SK-N-MC (cell line): ENCODE measurements at regions not wholly inside any gene's neighbourhood (a gene's known extent, or its start where the extent isn't known, plus 50 kb on each side); places are given as distances from the start of the nearest gene placed in this dataset.

Experiments
- DNase-seq: peaks from one replicate; pipeline ENCODE4 v3.0.0-alpha.2; 2011; ENCODE audit warnings: low read depth, low spot score
- H3K27ac ChIP-seq: fragments of 200-600 bp; sonication (generic); 2 replicates; pipeline ENCODE4 v1.5.1; 2016; ENCODE audit warnings: mixed run types
- H3K36me3 ChIP-seq: fragments of 200-600 bp; sonication (generic); 2 replicates; pipeline ENCODE4 v1.6.1; 2017; ENCODE audit warnings: antibody characterized with exemption, low read length, mixed read lengths; ENCODE audit not compliant: insufficient read depth
- H3K4me3 ChIP-seq: fragments of 200-600 bp; sonication (generic); 2 replicates; pipeline ENCODE4 v1.5.1; 2016
- H3K9ac ChIP-seq: fragments of 200-600 bp; sonication (generic); 2 replicates; pipeline ENCODE4 v1.8.0; 2017; ENCODE audit warnings: mixed run types, mixed read lengths; ENCODE audit not compliant: insufficient read length
- H3K9me3 ChIP-seq: fragments of 200-600 bp; sonication (generic); 2 replicates; pipeline ENCODE4 v1.6.1; 2017; ENCODE audit warnings: low read depth, mild to moderate bottlenecking, antibody characterized with exemption, low read length, moderate library complexity, mixed read lengths
- EZH2 ChIP-seq: fragments of 200-600 bp; sonication (generic); IDR thresholded peaks from one replicate; pipeline ENCODE4 v1.6.1; 2017; ENCODE audit warnings: antibody characterized with exemption
- FOXP2 ChIP-seq: optimal IDR thresholded peaks from 2 replicates; pipeline ENCODE3; 2011; ENCODE audit warnings: mild to moderate bottlenecking, moderate library complexity; ENCODE audit not compliant: insufficient read depth; ENCODE audit errors: extremely low read length, control extremely low read depth
- POLR2AphosphoS5 ChIP-seq: IDR thresholded peaks from 2 replicates; pipeline ENCODE4 v1.6.1; 2012; ENCODE audit warnings: mild to moderate bottlenecking, low read depth, low read length, borderline replicate concordance

GRCh38 chr10:2303169-2303568 lies 565.8 kb upstream of the ADARB2 start:
- no peak for DNase-seq

GRCh38 chr10:2301227-2301626 lies 563.9 kb upstream of the ADARB2 start:
- H3K9me3 ChIP-seq = no peaks in the 10 kb centered on the region
- no peak overlapping the region for H3K4me3 ChIP-seq
- H3K9ac ChIP-seq = no peak overlapping the region
- no peak for TF ChIP-seq POLR2AphosphoS5
- TF ChIP-seq EZH2 = no peak
- TF ChIP-seq FOXP2 = no peak
- no peaks in the 10 kb centered on the region for H3K36me3 ChIP-seq
- H3K27ac ChIP-seq = no peak overlapping the region
- no peak for DNase-seq

More at GRCh38 chr10:2303169-2303568, 565.8 kb upstream of the ADARB2 start:
- no peak overlapping the region for H3K9ac ChIP-seq
- H3K27ac ChIP-seq = no peak overlapping the region
- H3K4me3 ChIP-seq = no peak overlapping the region
- no peak for TF ChIP-seq EZH2
- TF ChIP-seq FOXP2 = no peak
- no peak for TF ChIP-seq POLR2AphosphoS5
- H3K9me3 ChIP-seq = no peaks in the 10 kb centered on the region
- H3K36me3 ChIP-seq = no peaks in the 10 kb centered on the region

- Histone ChIP-seq H3K27ac (no peak overlapping the region), H3K9ac (no peak overlapping the region), H3K4me3 (no peak overlapping the region), H3K36me3 (no peaks in the 10 kb centered on the region), H3K9me3 (no peaks in the 10 kb centered on the region)
- TF ChIP-seq POLR2AphosphoS5 (no peak), EZH2 (no peak), FOXP2 (no peak)
- DNase-seq = no peak
Observed at GRCh38 chr10:2300231-2300630, 562.9 kb upstream of the ADARB2 start.

GRCh38 chr10:2296179-2296891 lies 559.0 kb upstream of the ADARB2 start:
- no peak overlapping the region for H3K9ac ChIP-seq
- no peaks in the 10 kb centered on the region for H3K36me3 ChIP-seq
- no peak overlapping the region for H3K4me3 ChIP-seq
- no peak for DNase-seq
- no peaks in the 10 kb centered on the region for H3K9me3 ChIP-seq
- no peak overlapping the region for H3K27ac ChIP-seq
- TF ChIP-seq POLR2AphosphoS5 = no peak

- no peaks in the 10 kb centered on the region for H3K36me3 ChIP-seq
- H3K9ac ChIP-seq = no peak overlapping the region
- TF ChIP-seq EZH2 (no peak), FOXP2 (no peak)
- H3K4me3 ChIP-seq = no peak overlapping the region
- no peaks in the 10 kb centered on the region for H3K9me3 ChIP-seq
- DNase-seq = no peak
- H3K27ac ChIP-seq = no peak overlapping the region
Observed at GRCh38 chr10:2294739-2295138, 557.4 kb upstream of the ADARB2 start.

- Histone ChIP-seq H3K36me3 (no peaks in the 10 kb centered on the region), H3K27ac (no peak overlapping the region), H3K4me3 (no peak overlapping the region), H3K9me3 (no peaks in the 10 kb centered on the region), H3K9ac (no peak overlapping the region)
- no peak for DNase-seq
- TF ChIP-seq EZH2 (no peak), FOXP2 (no peak), POLR2AphosphoS5 (no peak)
Observed at GRCh38 chr10:2284071-2284470, 546.7 kb upstream of the ADARB2 start.

- no peak overlapping the region for H3K4me3 ChIP-seq
- no peaks in the 10 kb centered on the region for H3K36me3 ChIP-seq
- H3K9me3 ChIP-seq = no peaks in the 10 kb centered on the region
- no peak for TF ChIP-seq EZH2
- no peak for TF ChIP-seq POLR2AphosphoS5
- TF ChIP-seq FOXP2 = no peak
- no peak overlapping the region for H3K27ac ChIP-seq
- no peak overlapping the region for H3K9ac ChIP-seq
- DNase-seq = no peak
Observed at GRCh38 chr10:2282202-2282601, 544.9 kb upstream of the ADARB2 start.

GRCh38 chr10:2280713-2281300 lies 543.5 kb upstream of the ADARB2 start:
- Histone ChIP-seq H3K27ac (peak overlapping the region; percentile 91), H3K4me3 (no peak overlapping the region), H3K9me3 (no peaks in the 10 kb centered on the region), H3K36me3 (no peaks in the 10 kb centered on the region), H3K9ac (no peak overlapping the region)
- peak; percentile 52 for DNase-seq
- TF ChIP-seq POLR2AphosphoS5 = no peak
- TF ChIP-seq FOXP2 = no peak
- TF ChIP-seq EZH2 = no peak

GRCh38 chr10:2279711-2280110 lies 542.4 kb upstream of the ADARB2 start:
- no peak overlapping the region for H3K9ac ChIP-seq
- H3K36me3 ChIP-seq = no peaks in the 10 kb centered on the region
- TF ChIP-seq FOXP2 (no peak), EZH2 (no peak), POLR2AphosphoS5 (no peak)
- no peak for DNase-seq
- peak overlapping the region; percentile 91 for H3K27ac ChIP-seq
- H3K4me3 ChIP-seq = peak overlapping the region; percentile 36; the same call in 1 of the 2 replicates
- H3K9me3 ChIP-seq = no peaks in the 10 kb centered on the region
